Smooth muscle cell (in vitro differentiated cells): ENCODE measurements at regions not wholly inside any gene's neighbourhood (a gene's known extent, or its start where the extent isn't known, plus 50 kb on each side); places are given as distances from the start of the nearest gene placed in this dataset.

Experiments used
- DNase-seq: peaks from one replicate; lab custom pipeline; 2025; ENCODE audit not compliant: unreplicated experiment; lab: John Stamatoyannopoulos, UW
- H2AFZ ChIP-seq: fragments of 200-600 bp; sonication (generic); 2 replicates; pipeline ENCODE4 v1.6.0; 2016; ENCODE audit warnings: antibody characterized with exemption, low read depth, mild to moderate bottlenecking
- H3F3A ChIP-seq: fragments of 200-600 bp; sonication (generic); 2 replicates; pipeline ENCODE4 v1.6.0; 2017; ENCODE audit warnings: antibody characterized with exemption, low read depth
- H3K27ac ChIP-seq: fragments of 200-600 bp; sonication (generic); 2 replicates; pipeline ENCODE4 v1.5.1; 2016; ENCODE audit warnings: low read depth, mild to moderate bottlenecking
- H3K27me3 ChIP-seq: fragments of 200-600 bp; sonication (generic); 2 replicates; pipeline ENCODE4 v1.6.1; 2016; ENCODE audit warnings: low read depth, mild to moderate bottlenecking
- H3K36me3 ChIP-seq: fragments of 200-600 bp; sonication (generic); 2 replicates; pipeline ENCODE4 v1.5.1; 2016; ENCODE audit warnings: low read depth
- H3K4me1 ChIP-seq: fragments of 200-600 bp; sonication (generic); 2 replicates; pipeline ENCODE4 v1.5.1; 2016; ENCODE audit warnings: low read depth
- H3K4me2 ChIP-seq: fragments of 200-600 bp; sonication (generic); 2 replicates; pipeline ENCODE4 v1.6.0; 2016; ENCODE audit warnings: mild to moderate bottlenecking
- H3K4me3 ChIP-seq: fragments of 200-600 bp; sonication (generic); 2 replicates; pipeline ENCODE4 v1.5.1; 2016; ENCODE audit warnings: mild to moderate bottlenecking
- H3K79me2 ChIP-seq: fragments of 200-600 bp; sonication (generic); 2 replicates; pipeline ENCODE4 v1.6.0; 2016; ENCODE audit warnings: low read depth, mild to moderate bottlenecking
- H3K9ac ChIP-seq: fragments of 200-600 bp; sonication (generic); 2 replicates; pipeline ENCODE4 v1.6.0; 2016; ENCODE audit warnings: low read depth
- H3K9me3 ChIP-seq: fragments of 200-600 bp; sonication (generic); replicated peaks from 2 replicates; pipeline ENCODE4 v1.5.1; 2016; ENCODE audit warnings: low read depth
- H4K20me1 ChIP-seq: fragments of 200-600 bp; sonication (generic); 2 replicates; pipeline ENCODE4 v1.6.0; 2016; ENCODE audit warnings: low read depth
- CTCF ChIP-seq: fragments of 200-600 bp; sonication (generic); IDR thresholded peaks from 2 replicates; pipeline ENCODE4 v1.5.1; 2017; ENCODE audit warnings: borderline replicate concordance, mild to moderate bottlenecking, antibody characterized with exemption; ENCODE audit not compliant: insufficient read depth, poor library complexity, severe bottlenecking
- WGBS: methylation state at CpG from one replicate; pipeline ENCODE4 v1.1.7; 2016; ENCODE audit warnings: low lambda C conversion rate; 5-methylcytosine and 5-hydroxymethylcytosine counted together

GRCh38 chr21:38925478-38925877 lies 119.7 kb downstream of the ETS2 start:
- DNase-seq, result no peak
- Histone ChIP-seq H3K27ac (peak overlapping the region; percentile 89), H3F3A (peaks cover 16% of the 10 kb centered on the region), H3K27me3 (no peaks in the 10 kb centered on the region), H3K4me2 (peak overlapping the region; percentile 80), H2AFZ (no peak overlapping the region), H3K4me1 (peaks cover 12% of the 10 kb centered on the region), H3K9me3 (no peaks in the 10 kb centered on the region), H4K20me1 (no peaks in the 10 kb centered on the region), H3K36me3 (no peaks in the 10 kb centered on the region), H3K9ac (peak overlapping the region; percentile 70), H3K4me3 (no peak overlapping the region), H3K79me2 (no peaks in the 10 kb centered on the region)
- no peak for TF ChIP-seq CTCF
- 73% methylated on average over 3 of the region's 3 CpGs for WGBS

GRCh38 chr21:38924954-38925353 lies 119.2 kb downstream of the ETS2 start:
- no peak overlapping the region for H2AFZ ChIP-seq
- H3K9me3 ChIP-seq, result no peaks in the 10 kb centered on the region
- DNase-seq, result no peak
- H3F3A ChIP-seq, result peaks cover 12% of the 10 kb centered on the region
- H3K27ac ChIP-seq, result no peak overlapping the region
- H4K20me1 ChIP-seq, result no peaks in the 10 kb centered on the region
- H3K4me1 ChIP-seq, result peaks cover 7% of the 10 kb centered on the region
- no peaks in the 10 kb centered on the region for H3K27me3 ChIP-seq
- H3K79me2 ChIP-seq, result no peaks in the 10 kb centered on the region
- peak overlapping the region; percentile 70 for H3K9ac ChIP-seq
- H3K4me3 ChIP-seq, result no peak overlapping the region
- WGBS, result 98% methylated on average over 5 of the region's 5 CpGs
- no peaks in the 10 kb centered on the region for H3K36me3 ChIP-seq
- H3K4me2 ChIP-seq, result no peak overlapping the region
- TF ChIP-seq CTCF, result no peak

GRCh38 chr21:38923429-38923828 lies 117.7 kb downstream of the ETS2 start:
- Histone ChIP-seq H2AFZ (no peak overlapping the region), H3K9me3 (no peaks in the 10 kb centered on the region), H3K36me3 (no peaks in the 10 kb centered on the region), H3K27ac (no peak overlapping the region), H4K20me1 (no peaks in the 10 kb centered on the region), H3K27me3 (no peaks in the 10 kb centered on the region), H3K4me3 (no peak overlapping the region), H3K4me1 (peaks cover 5% of the 10 kb centered on the region), H3K9ac (no peak overlapping the region), H3K79me2 (no peaks in the 10 kb centered on the region), H3F3A (peaks cover 3% of the 10 kb centered on the region), H3K4me2 (no peak overlapping the region)
- no peak for DNase-seq
- no peak for TF ChIP-seq CTCF
- 76% methylated on average over 4 of the region's 4 CpGs for WGBS

GRCh38 chr21:38922474-38923235 lies 116.9 kb downstream of the ETS2 start:
- H3K79me2 ChIP-seq, result no peaks in the 10 kb centered on the region
- WGBS, result 82% methylated on average over 6 of the region's 6 CpGs
- H3K4me1 ChIP-seq, result peaks cover 5% of the 10 kb centered on the region
- H3K4me2 ChIP-seq, result no peak overlapping the region
- no peak overlapping the region for H3K4me3 ChIP-seq
- DNase-seq, result no peak
- no peaks in the 10 kb centered on the region for H3K27me3 ChIP-seq
- H4K20me1 ChIP-seq, result no peaks in the 10 kb centered on the region
- no peak overlapping the region for H2AFZ ChIP-seq
- H3K27ac ChIP-seq, result no peak overlapping the region
- no peak overlapping the region for H3K9ac ChIP-seq
- H3K36me3 ChIP-seq, result no peaks in the 10 kb centered on the region
- H3K9me3 ChIP-seq, result no peaks in the 10 kb centered on the region
- peaks cover 3% of the 10 kb centered on the region for H3F3A ChIP-seq
- no peak for TF ChIP-seq CTCF
